ENCODE measurements at regions not wholly inside any gene's neighbourhood (a gene's known extent, or its start where the extent isn't known, plus 50 kb on each side); places are given as distances from the start of the nearest gene placed in this dataset.
"Not testable (repeated sequence)": the region's sequence is repeated elsewhere in the genome, so short reads cannot be mapped to it uniquely, and the experiment has no call there.

GRCh38 chr4:179165000-179165738, 1722.9 kb upstream of the AGA start:
- H3K9me3 ChIP-seq (replicated peaks; ENCODE audit: insufficient read depth, low read length) = no peaks in the 10 kb centered on the region
- H3K36me3 ChIP-seq (replicated peaks; ENCODE audit: insufficient read depth, low read length) = no peaks in the 10 kb centered on the region
- H3K9me2 ChIP-seq (replicated peaks; ENCODE audit: insufficient read depth, low read length) = no peaks in the 10 kb centered on the region
- no peaks in the 10 kb centered on the region for H3K4me1 ChIP-seq (ENCODE audit: low read length)
- no peak overlapping the region for H3K9ac ChIP-seq (ENCODE audit: low read length)
- no peaks in the 10 kb centered on the region for H4K20me1 ChIP-seq (ENCODE audit: insufficient read depth, low read length)
- H3K79me2 ChIP-seq (ENCODE audit: low read length) = no peaks in the 10 kb centered on the region
- no peak for DNase-seq
- no peak overlapping the region for H2AFZ ChIP-seq (ENCODE audit: low read length)
- H3K27ac ChIP-seq (ENCODE audit: low read length) = no peak overlapping the region
- H3K27me3 ChIP-seq (replicated peaks; ENCODE audit: insufficient read depth, low read length) = no peaks in the 10 kb centered on the region
- TF ChIP-seq CTCF (IDR thresholded peaks at IDR 0.05; ENCODE audit: low read length) = no peak
- no peak for TF ChIP-seq EZH2 (optimal IDR thresholded peaks at IDR 0.05; ENCODE audit: low read depth, low read length)
- TF ChIP-seq EZH2phosphoT487 (IDR thresholded peaks at IDR 0.05; ENCODE audit: low read length) = no peak
- no peaks in the 10 kb centered on the region for H3F3A ChIP-seq (ENCODE audit: insufficient read depth, low read length)
- no peak overlapping the region for H3K4me2 ChIP-seq (ENCODE audit: low read depth, low read length)
- H3K4me3 ChIP-seq (ENCODE audit: low read length) = no peak overlapping the region

- Histone ChIP-seq H3K9ac (ENCODE audit: low read length) (no peak overlapping the region), H3K27ac (ENCODE audit: low read length) (no peak overlapping the region), H4K20me1 (ENCODE audit: insufficient read depth, low read length) (no peaks in the 10 kb centered on the region), H3K27me3 (replicated peaks; ENCODE audit: insufficient read depth, low read length) (no peaks in the 10 kb centered on the region), H2AFZ (ENCODE audit: low read length) (no peak overlapping the region), H3K9me2 (replicated peaks; ENCODE audit: insufficient read depth, low read length) (no peaks in the 10 kb centered on the region), H3K4me3 (ENCODE audit: low read length) (no peak overlapping the region), H3K9me3 (replicated peaks; ENCODE audit: insufficient read depth, low read length) (no peaks in the 10 kb centered on the region), H3K4me2 (ENCODE audit: low read depth, low read length) (no peak overlapping the region), H3K4me1 (ENCODE audit: low read length) (no peaks in the 10 kb centered on the region), H3K36me3 (replicated peaks; ENCODE audit: insufficient read depth, low read length) (no peaks in the 10 kb centered on the region), H3K79me2 (ENCODE audit: low read length) (no peaks in the 10 kb centered on the region), H3F3A (ENCODE audit: insufficient read depth, low read length) (no peaks in the 10 kb centered on the region)
- DNase-seq = no peak
- no peak for TF ChIP-seq EZH2 (optimal IDR thresholded peaks at IDR 0.05; ENCODE audit: low read depth, low read length)
- no peak for TF ChIP-seq EZH2phosphoT487 (IDR thresholded peaks at IDR 0.05; ENCODE audit: low read length)
- no peak for TF ChIP-seq CTCF (IDR thresholded peaks at IDR 0.05; ENCODE audit: low read length)
Observed at GRCh38 chr4:179165862-179166261, 1723.6 kb upstream of the AGA start.

GRCh38 chr4:179170308-179170707, 1728.1 kb upstream of the AGA start:
- H3K27me3 ChIP-seq (replicated peaks; ENCODE audit: insufficient read depth, low read length); H3F3A ChIP-seq (ENCODE audit: insufficient read depth, low read length); H3K79me2 ChIP-seq (ENCODE audit: low read length); H4K20me1 ChIP-seq (ENCODE audit: insufficient read depth, low read length); H3K4me2 ChIP-seq (ENCODE audit: low read depth, low read length); H3K27ac ChIP-seq (ENCODE audit: low read length); H3K9ac ChIP-seq (ENCODE audit: low read length); H3K9me2 ChIP-seq (replicated peaks; ENCODE audit: insufficient read depth, low read length); H3K4me1 ChIP-seq (ENCODE audit: low read length); H3K4me3 ChIP-seq (ENCODE audit: low read length); DNase-seq; H3K36me3 ChIP-seq (replicated peaks; ENCODE audit: insufficient read depth, low read length); H3K9me3 ChIP-seq (replicated peaks; ENCODE audit: insufficient read depth, low read length); H2AFZ ChIP-seq (ENCODE audit: low read length): not testable (repeated sequence)

- Histone ChIP-seq H4K20me1 (ENCODE audit: insufficient read depth, low read length) (no peaks in the 10 kb centered on the region), H3K9ac (ENCODE audit: low read length) (no peak overlapping the region), H3K27me3 (replicated peaks; ENCODE audit: insufficient read depth, low read length) (no peaks in the 10 kb centered on the region), H3K4me3 (ENCODE audit: low read length) (no peak overlapping the region), H2AFZ (ENCODE audit: low read length) (no peak overlapping the region), H3K9me2 (replicated peaks; ENCODE audit: insufficient read depth, low read length) (no peaks in the 10 kb centered on the region), H3K79me2 (ENCODE audit: low read length) (no peaks in the 10 kb centered on the region), H3F3A (ENCODE audit: insufficient read depth, low read length) (no peaks in the 10 kb centered on the region), H3K4me1 (ENCODE audit: low read length) (no peaks in the 10 kb centered on the region), H3K4me2 (ENCODE audit: low read depth, low read length) (no peak overlapping the region), H3K27ac (ENCODE audit: low read length) (no peak overlapping the region), H3K9me3 (replicated peaks; ENCODE audit: insufficient read depth, low read length) (no peaks in the 10 kb centered on the region), H3K36me3 (replicated peaks; ENCODE audit: insufficient read depth, low read length) (no peaks in the 10 kb centered on the region)
- TF ChIP-seq EZH2phosphoT487 (IDR thresholded peaks at IDR 0.05; ENCODE audit: low read length) = no peak
- TF ChIP-seq EZH2 (optimal IDR thresholded peaks at IDR 0.05; ENCODE audit: low read depth, low read length) = no peak
- TF ChIP-seq CTCF (IDR thresholded peaks at IDR 0.05; ENCODE audit: low read length) = no peak
- no peak for DNase-seq
Observed at GRCh38 chr4:179182741-179183140, 1740.5 kb upstream of the AGA start.

All from MM.1S (cell line).